ENCODE measurements at regions not wholly inside any gene's neighbourhood (a gene's known extent, or its start where the extent isn't known, plus 50 kb on each side); places are given as distances from the start of the nearest gene placed in this dataset.

- peaks cover 16% of the 10 kb centered on the region for H3K27me3 Mint-ChIP-seq (ENCODE audit: insufficient read depth, low read depth, poor library complexity)
These were observed 174.8 kb upstream of the NECTIN1 start for GRCh38 chr11:119903821-119904220.

GRCh38 chr11:119903389-119903788 is 174.4 kb upstream of the NECTIN1 start:
- Histone ChIP-seq H3K36me3 (ENCODE audit: insufficient read depth) (no peaks in the 10 kb centered on the region), H3F3A (replicated peaks; ENCODE audit: low read depth) (no peaks in the 10 kb centered on the region), H3K79me2 (replicated peaks; ENCODE audit: insufficient read depth) (no peaks in the 10 kb centered on the region), H4K20me1 (replicated peaks; ENCODE audit: insufficient read depth) (no peaks in the 10 kb centered on the region), H3K4me3 (no peak overlapping the region), H3K4me1 (ENCODE audit: insufficient read depth) (peaks cover 12% of the 10 kb centered on the region), H3K4me2 (no peak overlapping the region), H3K27ac (ENCODE audit: low read depth) (no peak overlapping the region), H2AFZ (no peak overlapping the region), H3K27me3 (ENCODE audit: insufficient read depth) (no peaks in the 10 kb centered on the region), H3K9me2 (ENCODE audit: insufficient read depth) (no peaks in the 10 kb centered on the region; the same call in 1 of the 2 replicates)
- H3K4me3 Mint-ChIP-seq: no peak overlapping the region
- no peaks in the 10 kb centered on the region for H3K9me3 Mint-ChIP-seq
- TF ChIP-seq ZNF331 (CRISPR knock-in tag; IDR thresholded peaks at IDR 0.05; ENCODE audit: low read depth) (no peak), CTCF (conservative IDR thresholded peaks at IDR 0.05; ENCODE audit: low read depth in 2 of 2) (no peak)
- H3K27me3 Mint-ChIP-seq (ENCODE audit: insufficient read depth, low read depth, poor library complexity): peaks cover 16% of the 10 kb centered on the region
- DNase-seq (ENCODE audit: low spot score): no peak
- H3K27ac Mint-ChIP-seq: no peak overlapping the region
- H3K4me1 Mint-ChIP-seq: peaks cover 31% of the 10 kb centered on the region
- no peak for ATAC-seq
- no peaks in the 10 kb centered on the region for H3K36me3 Mint-ChIP-seq (ENCODE audit: low read depth)

More at GRCh38 chr11:119903821-119904220, 174.8 kb upstream of the NECTIN1 start:
- no peaks in the 10 kb centered on the region; the same call in 1 of the 2 replicates for H3K9me2 ChIP-seq (ENCODE audit: insufficient read depth)
- H2AFZ ChIP-seq: no peak overlapping the region
- H3K79me2 ChIP-seq (replicated peaks; ENCODE audit: insufficient read depth): no peaks in the 10 kb centered on the region
- DNase-seq (ENCODE audit: low spot score) (no peak), ATAC-seq (no peak)
- no peaks in the 10 kb centered on the region for H3F3A ChIP-seq (replicated peaks; ENCODE audit: low read depth)
- no peaks in the 10 kb centered on the region for H3K27me3 ChIP-seq (ENCODE audit: insufficient read depth)
- no peaks in the 10 kb centered on the region for H3K36me3 ChIP-seq (ENCODE audit: insufficient read depth)
- peaks cover 31% of the 10 kb centered on the region for H3K4me1 Mint-ChIP-seq
- no peak overlapping the region for H3K4me3 Mint-ChIP-seq
- H3K4me3 ChIP-seq: no peak overlapping the region
- H3K27ac ChIP-seq (ENCODE audit: low read depth): no peak overlapping the region
- H3K36me3 Mint-ChIP-seq (ENCODE audit: low read depth): no peaks in the 10 kb centered on the region
- peaks cover 9% of the 10 kb centered on the region for H3K4me1 ChIP-seq (ENCODE audit: insufficient read depth)
- H3K9me3 Mint-ChIP-seq: no peaks in the 10 kb centered on the region; the same call in 2 of the 3 replicates
- no peaks in the 10 kb centered on the region for H4K20me1 ChIP-seq (replicated peaks; ENCODE audit: insufficient read depth)
- no peak overlapping the region for H3K27ac Mint-ChIP-seq
- TF ChIP-seq CREB1 (CRISPR knock-in tag; IDR thresholded peaks at IDR 0.05; ENCODE audit: low read depth) (no peak), NANOG (IDR thresholded peaks at IDR 0.05; ENCODE audit: borderline replicate concordance) (no peak), ZNF114 (CRISPR knock-in tag; IDR thresholded peaks at IDR 0.05) (no peak), POLR2AphosphoS5 (IDR thresholded peaks at IDR 0.05; ENCODE audit: low read depth) (no peak), ETS1 (IDR thresholded peaks at IDR 0.05) (no peak), EZH2phosphoT487 (IDR thresholded peaks at IDR 0.05; ENCODE audit: unreplicated experiment) (no peak), CTCF (conservative IDR thresholded peaks at IDR 0.05; ENCODE audit: low read depth in 2 of 2) (no peak), EZH2 (IDR thresholded peaks at IDR 0.05; ENCODE audit: low read depth, unreplicated experiment) (no peak)
- H3K4me2 ChIP-seq: no peak overlapping the region
